SK-N-SH treated with all-trans-retinoic acid at 6 μM for 48 hours (cell line): ENCODE measurements at regions not wholly inside any gene's neighbourhood (a gene's known extent, or its start where the extent isn't known, plus 50 kb on each side); places are given as distances from the start of the nearest gene placed in this dataset.

Experiments used
- ATAC-seq: fragments of 200-7000 bp; cut with Tn5 transposase; 3 replicates; pipeline ENCODE4 v1.9.1; 2020; ENCODE audit warnings: mild to moderate bottlenecking, moderate library complexity
- ARNTL ChIP-seq: fragments of 450-650 bp; formaldehyde crosslinking; IDR thresholded peaks from 2 replicates; pipeline ENCODE4 v1.5.0; 2020; ENCODE audit warnings: low read depth, mild to moderate bottlenecking, moderate library complexity, borderline replicate concordance
- CSDC2 ChIP-seq: fragments of 250-450 bp; sonication (Bioruptor Pico); IDR thresholded peaks from 2 replicates; pipeline ENCODE4 v1.5.0; 2020; ENCODE audit warnings: mild to moderate bottlenecking, moderate library complexity
- ISL1 ChIP-seq: fragments of 250-450 bp; sonication (Bioruptor Pico); IDR thresholded peaks from 2 replicates; pipeline ENCODE4 v2.1.2; 2022; ENCODE audit warnings: mild to moderate bottlenecking, moderate library complexity
- RARB ChIP-seq: fragments of 250-450 bp; sonication (Bioruptor Pico); IDR thresholded peaks from 2 replicates; pipeline ENCODE4 v1.8.0; 2021; ENCODE audit warnings: mild to moderate bottlenecking, moderate library complexity
- SNAI2 ChIP-seq: fragments of 250-450 bp; sonication (Bioruptor Pico); IDR thresholded peaks from 2 replicates; pipeline ENCODE4 v1.5.0; 2020; ENCODE audit warnings: mild to moderate bottlenecking, moderate library complexity
- TCF4 ChIP-seq: fragments of 250-450 bp; sonication (Bioruptor Pico); IDR thresholded peaks from 2 replicates; pipeline ENCODE4 v1.8.0; 2021; ENCODE audit warnings: mild to moderate bottlenecking, moderate library complexity, borderline replicate concordance
- TOX ChIP-seq: fragments of 250-450 bp; sonication (Bioruptor Pico); IDR thresholded peaks from 2 replicates; pipeline ENCODE4 v1.8.0; 2021; ENCODE audit warnings: mild to moderate bottlenecking, moderate library complexity, borderline replicate concordance
- ZC3H10 ChIP-seq: fragments of 250-450 bp; sonication (Bioruptor Pico); IDR thresholded peaks from 2 replicates; pipeline ENCODE4 v1.5.1; 2021; ENCODE audit warnings: mild to moderate bottlenecking, moderate library complexity
- ZFP3 ChIP-seq: fragments of 250-450 bp; sonication (Bioruptor Pico); IDR thresholded peaks from 2 replicates; pipeline ENCODE4 v1.5.0; 2020; ENCODE audit warnings: mild to moderate bottlenecking, moderate library complexity
- ZFP30 ChIP-seq: fragments of 450-650 bp; formaldehyde crosslinking; IDR thresholded peaks from 2 replicates; pipeline ENCODE4 v1.5.0; 2022; ENCODE audit warnings: mild to moderate bottlenecking, moderate library complexity
- ZNF565 ChIP-seq: fragments of 450-650 bp; formaldehyde crosslinking; conservative IDR thresholded peaks from 2 replicates; pipeline ENCODE4 v1.5.0; 2020; ENCODE audit warnings: low read depth, mild to moderate bottlenecking, moderate library complexity
- ZNF8 ChIP-seq: fragments of 450-650 bp; formaldehyde crosslinking; IDR thresholded peaks from 2 replicates; pipeline ENCODE4 v1.5.0; 2020; ENCODE audit warnings: mild to moderate bottlenecking, moderate library complexity
- TF ChIP-seq, protein P1 (sequence below): fragments of 250-450 bp; sonication (Bioruptor Pico); IDR thresholded peaks from 2 replicates; pipeline ENCODE4 v1.8.0; 2020; ENCODE audit warnings: mild to moderate bottlenecking, moderate library complexity, borderline replicate concordance
- TF ChIP-seq, protein P2 (sequence below): fragments of 250-450 bp; sonication (Bioruptor Pico); IDR thresholded peaks from 2 replicates; pipeline ENCODE4 v1.5.0; 2020; ENCODE audit warnings: mild to moderate bottlenecking, moderate library complexity
- TF ChIP-seq, protein P3 (sequence below): fragments of 250-450 bp; sonication (Bioruptor Pico); IDR thresholded peaks from 2 replicates; pipeline ENCODE4 v1.5.1; 2020; ENCODE audit warnings: low read depth, mild to moderate bottlenecking, moderate library complexity
- TF ChIP-seq, protein P4 (sequence below): fragments of 250-450 bp; sonication (Bioruptor Pico); IDR thresholded peaks from 2 replicates; pipeline ENCODE4 v1.8.0; 2021; ENCODE audit warnings: low read depth, mild to moderate bottlenecking, moderate library complexity, borderline replicate concordance

DNA sequence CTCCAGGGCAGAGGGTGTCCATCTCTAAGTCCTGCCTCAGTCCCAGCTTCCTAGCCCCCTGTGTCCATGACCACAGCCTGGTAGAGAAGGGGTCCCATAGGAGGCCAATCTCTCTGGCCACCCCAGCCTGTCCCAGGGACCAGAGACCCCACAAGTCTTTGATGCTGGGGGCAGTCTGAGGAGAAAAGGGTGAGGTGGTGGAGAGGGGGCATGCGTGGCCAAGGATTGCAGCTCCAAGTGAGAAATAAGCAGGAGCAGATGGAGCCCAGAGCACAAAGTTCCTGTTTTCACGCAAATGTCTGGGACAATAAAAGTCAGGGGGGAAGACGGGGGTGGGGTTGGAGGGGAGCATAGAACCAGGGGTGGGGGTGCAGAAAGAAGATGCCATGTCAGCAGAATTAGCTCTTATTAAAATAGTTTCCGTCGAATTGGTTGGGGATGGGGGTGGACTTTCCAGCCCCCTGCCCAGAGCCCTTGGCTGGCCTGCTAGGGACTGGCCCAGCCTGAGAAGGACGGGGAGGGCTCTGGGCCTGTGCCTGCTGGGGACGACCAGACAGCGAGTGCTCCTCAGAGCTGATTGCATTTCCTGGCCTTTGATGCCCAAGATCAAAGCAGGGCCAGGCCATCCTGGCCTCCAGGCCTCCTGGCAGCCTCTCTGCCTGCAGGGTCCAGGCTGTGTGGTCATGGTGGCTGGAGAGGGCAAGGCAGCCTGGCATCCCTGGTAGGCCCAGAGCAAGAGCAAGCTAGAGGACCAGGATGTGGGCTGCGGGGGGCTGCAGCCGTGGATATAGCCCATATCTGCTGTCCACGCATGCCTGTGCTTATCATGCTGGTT is 337.1 kb downstream of the DYSF start:
- ATAC-seq: no peak
- no peak for TF ChIP-seq TOX (CRISPR knock-in tag)
- no peak for TF ChIP-seq ZC3H10 (CRISPR knock-in tag)
- no peak for TF ChIP-seq ZNF565 (CRISPR knock-in tag)
- TF ChIP-seq, protein P1, sequence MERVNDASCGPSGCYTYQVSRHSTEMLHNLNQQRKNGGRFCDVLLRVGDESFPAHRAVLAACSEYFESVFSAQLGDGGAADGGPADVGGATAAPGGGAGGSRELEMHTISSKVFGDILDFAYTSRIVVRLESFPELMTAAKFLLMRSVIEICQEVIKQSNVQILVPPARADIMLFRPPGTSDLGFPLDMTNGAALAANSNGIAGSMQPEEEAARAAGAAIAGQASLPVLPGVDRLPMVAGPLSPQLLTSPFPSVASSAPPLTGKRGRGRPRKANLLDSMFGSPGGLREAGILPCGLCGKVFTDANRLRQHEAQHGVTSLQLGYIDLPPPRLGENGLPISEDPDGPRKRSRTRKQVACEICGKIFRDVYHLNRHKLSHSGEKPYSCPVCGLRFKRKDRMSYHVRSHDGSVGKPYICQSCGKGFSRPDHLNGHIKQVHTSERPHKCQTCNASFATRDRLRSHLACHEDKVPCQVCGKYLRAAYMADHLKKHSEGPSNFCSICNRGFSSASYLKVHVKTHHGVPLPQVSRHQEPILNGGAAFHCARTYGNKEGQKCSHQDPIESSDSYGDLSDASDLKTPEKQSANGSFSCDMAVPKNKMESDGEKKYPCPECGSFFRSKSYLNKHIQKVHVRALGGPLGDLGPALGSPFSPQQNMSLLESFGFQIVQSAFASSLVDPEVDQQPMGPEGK (CRISPR knock-in tag): no peak
- no peak for TF ChIP-seq TCF4 (CRISPR knock-in tag)
- TF ChIP-seq RARB (CRISPR knock-in tag): no peak
- TF ChIP-seq SNAI2 (CRISPR knock-in tag): no peak

DNA sequence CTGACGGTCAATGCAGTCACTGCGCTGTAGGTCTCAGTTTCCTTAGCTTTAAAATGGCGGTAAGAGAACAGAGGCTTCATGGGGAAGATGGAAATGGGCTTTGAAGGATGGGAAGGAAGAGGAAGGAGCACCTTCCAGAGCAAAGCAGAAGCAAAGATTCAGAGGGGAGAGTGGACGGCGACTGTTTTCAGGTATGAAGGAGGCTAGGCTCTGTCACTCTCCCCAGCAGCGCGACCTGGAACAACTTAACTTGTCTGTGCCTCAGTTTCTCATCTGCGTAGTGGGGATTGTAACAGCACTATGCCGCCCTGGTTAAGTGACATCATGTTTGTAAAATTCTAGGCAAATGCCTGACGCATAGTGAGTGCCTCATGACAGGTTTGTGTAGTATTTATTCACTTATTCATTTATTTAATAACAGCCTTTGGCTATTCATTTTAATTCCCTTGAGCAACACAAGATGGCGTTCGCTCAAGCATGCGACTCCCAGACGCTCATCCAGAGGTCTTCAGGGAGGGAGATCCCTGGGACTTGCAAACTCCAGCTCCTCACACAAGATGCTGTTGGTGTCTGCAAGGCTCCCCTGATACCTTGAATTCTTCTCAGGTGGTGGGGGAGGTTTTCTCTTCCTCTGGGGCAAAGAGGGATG is 336.3 kb downstream of the DYSF start:
- ATAC-seq: no peak

DNA sequence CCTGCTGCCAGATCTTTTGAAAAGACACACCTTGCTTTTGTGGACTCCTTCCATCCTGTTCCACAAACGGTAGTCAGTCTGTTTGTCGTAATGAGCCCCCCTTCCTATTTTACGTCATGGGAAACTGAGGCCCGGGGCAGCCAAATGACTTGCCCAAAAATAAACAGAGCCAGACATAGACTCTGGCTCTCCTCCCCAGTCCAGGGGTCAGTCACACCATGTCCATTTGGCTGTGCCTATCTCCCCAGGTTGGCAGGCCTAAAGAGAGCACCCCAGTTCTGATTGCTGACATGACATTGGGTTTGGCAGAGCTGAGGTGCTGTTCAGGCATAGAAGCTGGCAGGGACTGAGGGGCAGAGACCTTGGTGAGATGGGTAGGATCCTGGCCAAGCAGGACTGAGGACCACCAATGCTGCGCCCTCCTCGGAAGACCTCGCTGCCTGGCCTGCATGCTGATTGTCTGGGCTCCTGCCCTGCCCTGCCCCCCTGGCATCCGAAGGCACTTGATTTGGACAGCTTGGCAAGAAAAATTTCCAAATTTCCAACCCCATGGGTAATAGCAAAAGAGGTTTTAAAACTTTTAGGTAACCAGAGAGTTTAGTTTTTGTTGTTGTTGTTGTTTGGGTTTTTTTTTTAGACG is 335.4 kb downstream of the DYSF start:
- ATAC-seq: no peak
- TF ChIP-seq ZNF565 (CRISPR knock-in tag): no peak
- no peak for TF ChIP-seq CSDC2 (CRISPR knock-in tag)
- TF ChIP-seq, protein P2, sequence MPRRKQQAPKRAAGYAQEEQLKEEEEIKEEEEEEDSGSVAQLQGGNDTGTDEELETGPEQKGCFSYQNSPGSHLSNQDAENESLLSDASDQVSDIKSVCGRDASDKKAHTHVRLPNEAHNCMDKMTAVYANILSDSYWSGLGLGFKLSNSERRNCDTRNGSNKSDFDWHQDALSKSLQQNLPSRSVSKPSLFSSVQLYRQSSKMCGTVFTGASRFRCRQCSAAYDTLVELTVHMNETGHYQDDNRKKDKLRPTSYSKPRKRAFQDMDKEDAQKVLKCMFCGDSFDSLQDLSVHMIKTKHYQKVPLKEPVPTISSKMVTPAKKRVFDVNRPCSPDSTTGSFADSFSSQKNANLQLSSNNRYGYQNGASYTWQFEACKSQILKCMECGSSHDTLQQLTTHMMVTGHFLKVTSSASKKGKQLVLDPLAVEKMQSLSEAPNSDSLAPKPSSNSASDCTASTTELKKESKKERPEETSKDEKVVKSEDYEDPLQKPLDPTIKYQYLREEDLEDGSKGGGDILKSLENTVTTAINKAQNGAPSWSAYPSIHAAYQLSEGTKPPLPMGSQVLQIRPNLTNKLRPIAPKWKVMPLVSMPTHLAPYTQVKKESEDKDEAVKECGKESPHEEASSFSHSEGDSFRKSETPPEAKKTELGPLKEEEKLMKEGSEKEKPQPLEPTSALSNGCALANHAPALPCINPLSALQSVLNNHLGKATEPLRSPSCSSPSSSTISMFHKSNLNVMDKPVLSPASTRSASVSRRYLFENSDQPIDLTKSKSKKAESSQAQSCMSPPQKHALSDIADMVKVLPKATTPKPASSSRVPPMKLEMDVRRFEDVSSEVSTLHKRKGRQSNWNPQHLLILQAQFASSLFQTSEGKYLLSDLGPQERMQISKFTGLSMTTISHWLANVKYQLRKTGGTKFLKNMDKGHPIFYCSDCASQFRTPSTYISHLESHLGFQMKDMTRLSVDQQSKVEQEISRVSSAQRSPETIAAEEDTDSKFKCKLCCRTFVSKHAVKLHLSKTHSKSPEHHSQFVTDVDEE (CRISPR knock-in tag): no peak
- TF ChIP-seq, protein P3, sequence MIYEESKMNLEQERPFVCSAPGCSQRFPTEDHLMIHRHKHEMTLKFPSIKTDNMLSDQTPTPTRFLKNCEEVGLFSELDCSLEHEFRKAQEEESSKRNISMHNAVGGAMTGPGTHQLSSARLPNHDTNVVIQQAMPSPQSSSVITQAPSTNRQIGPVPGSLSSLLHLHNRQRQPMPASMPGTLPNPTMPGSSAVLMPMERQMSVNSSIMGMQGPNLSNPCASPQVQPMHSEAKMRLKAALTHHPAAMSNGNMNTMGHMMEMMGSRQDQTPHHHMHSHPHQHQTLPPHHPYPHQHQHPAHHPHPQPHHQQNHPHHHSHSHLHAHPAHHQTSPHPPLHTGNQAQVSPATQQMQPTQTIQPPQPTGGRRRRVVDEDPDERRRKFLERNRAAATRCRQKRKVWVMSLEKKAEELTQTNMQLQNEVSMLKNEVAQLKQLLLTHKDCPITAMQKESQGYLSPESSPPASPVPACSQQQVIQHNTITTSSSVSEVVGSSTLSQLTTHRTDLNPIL: no peak
- TF ChIP-seq, protein P4, sequence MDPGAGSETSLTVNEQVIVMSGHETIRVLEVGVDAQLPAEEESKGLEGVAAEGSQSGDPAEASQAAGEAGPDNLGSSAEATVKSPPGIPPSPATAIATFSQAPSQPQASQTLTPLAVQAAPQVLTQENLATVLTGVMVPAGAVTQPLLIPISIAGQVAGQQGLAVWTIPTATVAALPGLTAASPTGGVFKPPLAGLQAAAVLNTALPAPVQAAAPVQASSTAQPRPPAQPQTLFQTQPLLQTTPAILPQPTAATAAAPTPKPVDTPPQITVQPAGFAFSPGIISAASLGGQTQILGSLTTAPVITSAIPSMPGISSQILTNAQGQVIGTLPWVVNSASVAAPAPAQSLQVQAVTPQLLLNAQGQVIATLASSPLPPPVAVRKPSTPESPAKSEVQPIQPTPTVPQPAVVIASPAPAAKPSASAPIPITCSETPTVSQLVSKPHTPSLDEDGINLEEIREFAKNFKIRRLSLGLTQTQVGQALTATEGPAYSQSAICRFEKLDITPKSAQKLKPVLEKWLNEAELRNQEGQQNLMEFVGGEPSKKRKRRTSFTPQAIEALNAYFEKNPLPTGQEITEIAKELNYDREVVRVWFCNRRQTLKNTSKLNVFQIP (CRISPR knock-in tag): no peak
- no peak for TF ChIP-seq ZFP30 (CRISPR knock-in tag)
- no peak for TF ChIP-seq TCF4 (CRISPR knock-in tag)
- no peak for TF ChIP-seq ZNF8 (CRISPR knock-in tag)
- TF ChIP-seq SNAI2 (CRISPR knock-in tag): no peak

More for the DNA sequence above, 336.3 kb downstream of the DYSF start:
- TF ChIP-seq ZC3H10 (CRISPR knock-in tag): no peak
- TF ChIP-seq TOX (CRISPR knock-in tag): no peak
- no peak for TF ChIP-seq CSDC2 (CRISPR knock-in tag)
- no peak for TF ChIP-seq ZFP30 (CRISPR knock-in tag)
- TF ChIP-seq ARNTL: no peak
- TF ChIP-seq ZFP3 (CRISPR knock-in tag): no peak
- TF ChIP-seq SNAI2 (CRISPR knock-in tag): no peak
- no peak for TF ChIP-seq ZNF565 (CRISPR knock-in tag)
- TF ChIP-seq, protein P3: no peak
- TF ChIP-seq ISL1 (CRISPR knock-in tag): no peak
- TF ChIP-seq TCF4 (CRISPR knock-in tag): no peak
- TF ChIP-seq, protein P4 (CRISPR knock-in tag): no peak
